T-cell (primary cell): ENCODE measurements at regions not wholly inside any gene's neighbourhood (a gene's known extent, or its start where the extent isn't known, plus 50 kb on each side); places are given as distances from the start of the nearest gene placed in this dataset.

Experiments used
- ATAC-seq, 4 experiments: fragments of 200-7000 bp in 3 of 4; fragments of 150-1000 bp in 1 of 4; cut with Tn5 transposase; replicated peaks in 1 of 4; 1 replicate in 3 of 4; 2 replicates in 1 of 4; pipeline ENCODE4 v1.10.0; 2021; ENCODE audit warnings: moderate library complexity in 3 of 4, mild to moderate bottlenecking in 2 of 4, moderate number of reproducible peaks in 1 of 4
- CTCF ChIA-PET, 2 donors: fragments of 300-600 bp; sonication (Branson Sonifier 250); formaldehyde crosslinking; loops; one replicate each; lab custom pipeline; 2022; ENCODE audit warnings: antibody characterized with exemption in 2 of 2; lab: Charles Lee
- POLR2A ChIA-PET, 2 donors: fragments of 300-600 bp; sonication (Branson Sonifier 250); formaldehyde crosslinking; loops; one replicate each; lab custom pipeline; 2022; ENCODE audit warnings: antibody characterized with exemption in 2 of 2; lab: Charles Lee
- DNase-seq, 35 experiments: peaks; one replicate each; pipeline versions ENCODE4 v3.0.0 to v3.0.0-alpha.2; 2013 to 2023
- H3K27ac ChIP-seq: one replicate; pipeline ENCODE4 v1.5.1; 2013; ENCODE audit warnings: low read length
- H3K27me3 ChIP-seq, 2 experiments: replicated peaks in 1 of 2; 1 replicate in 1 of 2; 2 replicates in 1 of 2; pipeline versions ENCODE4 v1.6.1 to v1.7.0; 2013; ENCODE audit warnings: low read length in 1 of 2, mixed read lengths in 1 of 2; ENCODE audit not compliant: control insufficient read depth in 2 of 2, insufficient read depth in 2 of 2; ENCODE audit errors: extremely low read depth in 1 of 2
- H3K36me3 ChIP-seq, 2 donors: 1 replicate in 1 of 2; 2 replicates in 1 of 2; pipeline versions ENCODE4 v1.6.1 to v1.7.0; 2013; ENCODE audit warnings: low read length in 1 of 2; ENCODE audit not compliant: control insufficient read depth in 2 of 2, insufficient read depth in 1 of 2; ENCODE audit errors: extremely low read depth in 1 of 2
- H3K4me1 ChIP-seq, 2 experiments: 1 replicate in 1 of 2; 2 replicates in 1 of 2; pipeline versions ENCODE4 v1.6.1 to v1.7.0; 2013; ENCODE audit warnings: low read length in 2 of 2, mixed read lengths in 1 of 2; ENCODE audit not compliant: insufficient read depth in 2 of 2, control insufficient read depth in 1 of 2; ENCODE audit errors: extremely low read depth in 1 of 2
- H3K4me3 ChIP-seq, 2 donors: 1 replicate in 1 of 2; 2 replicates in 1 of 2; pipeline versions ENCODE4 v1.5.1 to v1.7.0; 2013; ENCODE audit warnings: mild to moderate bottlenecking in 2 of 2, low read length in 1 of 2, moderate library complexity in 1 of 2; ENCODE audit not compliant: control insufficient read depth in 1 of 2; ENCODE audit errors: extremely low read depth in 1 of 2
- H3K9me3 ChIP-seq: 2 replicates; pipeline ENCODE4 v1.7.0; 2013
- H3K27ac Mint-ChIP-seq, 2 donors: one replicate each; pipeline ENCODE4 v1.8.0; 2020 to 2021; ENCODE audit warnings: mild to moderate bottlenecking in 2 of 2, mixed read lengths in 2 of 2
- H3K27me3 Mint-ChIP-seq, 2 donors: one replicate each; pipeline ENCODE4 v1.8.0; 2021 to 2022; ENCODE audit warnings: mixed read lengths in 2 of 2
- H3K36me3 Mint-ChIP-seq: one replicate; pipeline ENCODE4 v1.8.0; 2021; ENCODE audit warnings: mixed read lengths
- H3K4me1 Mint-ChIP-seq, 3 donors: one replicate each; pipeline ENCODE4 v1.8.0; 2020 to 2022; ENCODE audit warnings: mixed read lengths in 3 of 3, mild to moderate bottlenecking in 1 of 3
- H3K4me3 Mint-ChIP-seq, 3 donors: one replicate each; pipeline ENCODE4 v1.8.0; 2020 to 2022; ENCODE audit warnings: mild to moderate bottlenecking in 3 of 3, mixed read lengths in 3 of 3, moderate library complexity in 3 of 3
- H3K9me3 Mint-ChIP-seq, 3 donors: one replicate each; pipeline ENCODE4 v1.8.0; 2020 to 2022; ENCODE audit warnings: mixed read lengths in 3 of 3
- WGBS: methylation state at CpG from one replicate; pipeline ENCODE4 v1.1.5; 2013; ENCODE audit warnings: missing lambda C conversion rate; ENCODE audit not compliant: insufficient coverage; 5-methylcytosine and 5-hydroxymethylcytosine counted together

GRCh38 chr4:37503261-37503660 is 182.9 kb downstream of the RELL1 start:
- no peaks in the 10 kb centered on the region for H3K36me3 Mint-ChIP-seq
- ATAC-seq = no peak
- H3K4me1 Mint-ChIP-seq = no peaks in the 10 kb centered on the region
- CTCF ChIA-PET = no interaction called here
- H3K4me1 ChIP-seq = no peaks in the 10 kb centered on the region
- H3K9me3 Mint-ChIP-seq = peaks cover 4 to 18% (median 16%) of the 10 kb centered on the region in 3 donors
- DNase-seq = no peak
- H3K9me3 ChIP-seq = no peaks in the 10 kb centered on the region
- peaks cover 0 to 14% of the 10 kb centered on the region in 2 experiments for H3K27me3 ChIP-seq
- H3K27ac Mint-ChIP-seq = no peak overlapping the region
- no peak overlapping the region for H3K27ac ChIP-seq
- H3K27me3 Mint-ChIP-seq = peaks cover 22 to 53% of the 10 kb centered on the region in 2 donors
- POLR2A ChIA-PET = no interaction called here
- H3K4me3 ChIP-seq = no peak overlapping the region
- H3K36me3 ChIP-seq = no peaks in the 10 kb centered on the region
- H3K4me3 Mint-ChIP-seq = no peak overlapping the region

- no peak overlapping the region for H3K27ac Mint-ChIP-seq
- Histone ChIP-seq H3K27me3 (peaks cover 0 to 14% of the 10 kb centered on the region in 2 experiments), H3K4me1 (no peaks in the 10 kb centered on the region), H3K27ac (no peak overlapping the region), H3K9me3 (no peaks in the 10 kb centered on the region), H3K36me3 (no peaks in the 10 kb centered on the region), H3K4me3 (no peak overlapping the region)
- ChIA-PET CTCF (no interaction called here), POLR2A (no interaction called here)
- H3K4me1 Mint-ChIP-seq = no peaks in the 10 kb centered on the region
- H3K27me3 Mint-ChIP-seq = peaks cover 13 to 44% of the 10 kb centered on the region in 2 donors
- H3K9me3 Mint-ChIP-seq = peaks cover 4 to 25% (median 16%) of the 10 kb centered on the region in 3 donors
- WGBS = 73% methylated on average over 3 of the region's 8 CpGs
- DNase-seq (no peak), ATAC-seq (no peak)
- no peak overlapping the region for H3K4me3 Mint-ChIP-seq
- no peaks in the 10 kb centered on the region for H3K36me3 Mint-ChIP-seq
These were observed 184.1 kb downstream of the RELL1 start for GRCh38 chr4:37502070-37502469.
